ENCODE measurements at regions not wholly inside any gene's neighbourhood (a gene's known extent, or its start where the extent isn't known, plus 50 kb on each side); places are given as distances from the start of the nearest gene placed in this dataset.
A peak's percentile ranks its signal among the peaks of the same experiment; 100 is the strongest.
"Not testable (repeated sequence)": the region's sequence is repeated elsewhere in the genome, so short reads cannot be mapped to it uniquely, and the experiment has no call there.

- ChIA-PET CTCF (interaction anchor here (3.2 kb wide), 1 partner anchor 1010 kb away, joined by 8 read pairs; no protein-coding TSS in a partner anchor), POLR2A (no interaction called here)
- DNase-seq (ENCODE audit: low read depth in 1 of 2, low spot score in 1 of 2), result no peak
- no peaks in the 10 kb centered on the region for H3K4me1 ChIP-seq
- WGBS (ENCODE audit: missing lambda C conversion rate), result 56% methylated on average over 1 of the region's 1 CpG
- FAIRE-seq, result no peak
- no peak overlapping the region for H3K4me2 ChIP-seq
- H3K27ac ChIP-seq, result no peak overlapping the region
- no peaks in the 10 kb centered on the region for H3K9me3 ChIP-seq
- ATAC-seq, result no peak
- no peak overlapping the region for H3K4me3 ChIP-seq
- TF ChIP-seq MAX (IDR thresholded peaks at IDR 0.05) (no peak), FOSB (CRISPR knock-in tag; IDR thresholded peaks at IDR 0.05) (no peak), SREBF2 (IDR thresholded peaks at IDR 0.05) (no peak), CTCF (IDR thresholded peaks at IDR 0.05) (no peak), USF2 (IDR thresholded peaks at IDR 0.05) (no peak), KDM1A (IDR thresholded peaks at IDR 0.05; ENCODE audit: low read depth) (no peak), HOXA7 (CRISPR knock-in tag; IDR thresholded peaks at IDR 0.05) (no peak), ZNF302 (CRISPR knock-in tag; IDR thresholded peaks at IDR 0.05) (no peak)
Measured at GRCh38 chr7:85895835-85896234, 709.0 kb upstream of the SEMA3D start.

- H3K4me1 ChIP-seq; H3K4me2 ChIP-seq; H3K27ac ChIP-seq; DNase-seq (ENCODE audit: low read depth in 1 of 2, low spot score in 1 of 2); POLR2A ChIA-PET; H3K9me3 ChIP-seq; H3K4me3 ChIP-seq; ATAC-seq; FAIRE-seq: not testable (repeated sequence)
- peak; percentile 67 for TF ChIP-seq ZC3H11A (IDR thresholded peaks at IDR 0.05)
- 9% methylated on average over 5 of the region's 5 CpGs for WGBS (ENCODE audit: missing lambda C conversion rate)
- CTCF ChIA-PET, result interaction anchor here (0.8 to 2.8 kb wide), 4 partner anchors 15 to 1013 kb away, joined by 3 to 9 read pairs (median 6); no protein-coding TSS in a partner anchor
Measured at GRCh38 chr7:85891900-85892299, 705.0 kb upstream of the SEMA3D start.

- CTCF ChIA-PET, result interaction anchor here (0.6 to 3.4 kb wide), 6 partner anchors 9 to 1014 kb away, joined by 3 to 20 read pairs (median 4); no protein-coding TSS in a partner anchor
- FAIRE-seq, result peak; percentile 63
- DNase-seq (ENCODE audit: low read depth in 1 of 2, low spot score in 1 of 2), result peak; percentile 10 to 34
- Histone ChIP-seq H3K4me1 (no peaks in the 10 kb centered on the region), H3K9me3 (no peaks in the 10 kb centered on the region), H3K4me3 (no peak overlapping the region), H3K27ac (no peak overlapping the region), H3K4me2 (no peak overlapping the region)
- TF ChIP-seq SMC3 (IDR thresholded peaks at IDR 0.05), result peak; percentile 66
- peak; percentile 73 to 77 for TF ChIP-seq RAD21 (conservative IDR thresholded peaks at IDR 0.05 in 1 of 2, IDR thresholded peaks at IDR 0.05 in 1 of 2)
- TF ChIP-seq USF2 (IDR thresholded peaks at IDR 0.05), result no peak
- TF ChIP-seq KDM5A (IDR thresholded peaks at IDR 0.05), result no peak
- no peak for TF ChIP-seq ATOH8 (CRISPR knock-in tag; IDR thresholded peaks at IDR 0.05; ENCODE audit: low read depth)
- no peak for TF ChIP-seq FOSB (CRISPR knock-in tag; IDR thresholded peaks at IDR 0.05)
- peak; percentile 69 for TF ChIP-seq CTCF (IDR thresholded peaks at IDR 0.05)
- no peak for TF ChIP-seq RNF2 (IDR thresholded peaks at IDR 0.05; ENCODE audit: borderline replicate concordance, low read depth)
- TF ChIP-seq RCOR1 (IDR thresholded peaks at IDR 0.05; ENCODE audit: low read depth, low read length), result no peak
- no peak for TF ChIP-seq TP53 (CRISPR knock-in tag; IDR thresholded peaks at IDR 0.05)
- TF ChIP-seq MAFK (IDR thresholded peaks at IDR 0.05; ENCODE audit: partially characterized antibody), result no peak
- POLR2A ChIA-PET, result interaction anchor here (0.5 kb wide), 1 partner anchor 925 kb away, joined by 3 read pairs; no protein-coding TSS in a partner anchor
- ATAC-seq, result peak in 1 of 2 experiments; percentile 75; a peak in 2 of 6 replicates
Measured at GRCh38 chr7:85890244-85890811, 703.5 kb upstream of the SEMA3D start.

All from A549 (cell line).